Ramos (cell line): ENCODE measurements at regions not wholly inside any gene's neighbourhood (a gene's known extent, or its start where the extent isn't known, plus 50 kb on each side); places are given as distances from the start of the nearest gene placed in this dataset.

Experiments used
- in situ Hi-C: fragments of 300-500 bp; cut with MboI; formaldehyde crosslinking; loops from one replicate; pipeline ENCODE4 v1.14.3; 2022; ENCODE audit warnings: low sequenced_read_pairs; ENCODE audit not compliant: unreplicated experiment

GRCh38 chr14:71541973-71542690 is 390.1 kb upstream of the RGS6 start:
- in situ Hi-C loops = no loop called here

GRCh38 chr14:71549421-71550050 is 382.7 kb upstream of the RGS6 start:
- in situ Hi-C loops = loop anchor here (25.0 kb wide), 1 partner anchor 887 kb away; no protein-coding TSS in a partner anchor

GRCh38 chr14:71550367-71550766 is 381.9 kb upstream of the RGS6 start:
- in situ Hi-C loops = loop anchor here (25.0 kb wide), 1 partner anchor 888 kb away; no protein-coding TSS in a partner anchor

GRCh38 chr14:71551291-71551950 is 380.8 kb upstream of the RGS6 start:
- in situ Hi-C loops = loop anchor here (25.0 kb wide), 1 partner anchor 889 kb away; no protein-coding TSS in a partner anchor

- in situ Hi-C loops = loop anchor here (25.0 kb wide), 1 partner anchor 891 kb away; no protein-coding TSS in a partner anchor
Measured at GRCh38 chr14:71552809-71553208, 379.4 kb upstream of the RGS6 start.

- in situ Hi-C loops = loop anchor here (25.0 kb wide), 1 partner anchor 891 kb away; no protein-coding TSS in a partner anchor
Measured at GRCh38 chr14:71553779-71554178, 378.4 kb upstream of the RGS6 start.

GRCh38 chr14:71554323-71554722 is 377.9 kb upstream of the RGS6 start:
- in situ Hi-C loops = loop anchor here (25.0 kb wide), 1 partner anchor 892 kb away; no protein-coding TSS in a partner anchor

- in situ Hi-C loops = loop anchor here (25.0 kb wide), 1 partner anchor 893 kb away; no protein-coding TSS in a partner anchor
Measured at GRCh38 chr14:71554959-71555612, 377.1 kb upstream of the RGS6 start.

GRCh38 chr14:71555654-71556559 is 376.3 kb upstream of the RGS6 start:
- in situ Hi-C loops = loop anchor here (25.0 kb wide), 1 partner anchor 894 kb away; no protein-coding TSS in a partner anchor

- in situ Hi-C loops = loop anchor here (25.0 kb wide), 1 partner anchor 894 kb away; no protein-coding TSS in a partner anchor
Measured at GRCh38 chr14:71556730-71557129, 375.5 kb upstream of the RGS6 start.

GRCh38 chr14:71557351-71557750 is 374.9 kb upstream of the RGS6 start:
- in situ Hi-C loops = loop anchor here (25.0 kb wide), 1 partner anchor 895 kb away; no protein-coding TSS in a partner anchor

- in situ Hi-C loops = loop anchor here (25.0 kb wide), 1 partner anchor 897 kb away; no protein-coding TSS in a partner anchor
Measured at GRCh38 chr14:71558943-71559342, 373.3 kb upstream of the RGS6 start.

GRCh38 chr14:71560751-71561150 is 371.5 kb upstream of the RGS6 start:
- in situ Hi-C loops = loop anchor here (25.0 kb wide), 1 partner anchor 898 kb away; no protein-coding TSS in a partner anchor

- in situ Hi-C loops = loop anchor here (25.0 kb wide), 1 partner anchor 901 kb away; no protein-coding TSS in a partner anchor
Measured at GRCh38 chr14:71563492-71564153, 368.6 kb upstream of the RGS6 start.

GRCh38 chr14:71566276-71566675 is 366.0 kb upstream of the RGS6 start:
- in situ Hi-C loops = loop anchor here (25.0 kb wide), 1 partner anchor 904 kb away; no protein-coding TSS in a partner anchor

GRCh38 chr14:71567499-71568133 is 364.6 kb upstream of the RGS6 start:
- in situ Hi-C loops = loop anchor here (25.0 kb wide), 1 partner anchor 905 kb away; no protein-coding TSS in a partner anchor

- in situ Hi-C loops = loop anchor here (25.0 kb wide), 1 partner anchor 913 kb away; no protein-coding TSS in a partner anchor
Measured at GRCh38 chr14:71574976-71575375, 357.3 kb upstream of the RGS6 start.

GRCh38 chr14:71576472-71576871 is 355.8 kb upstream of the RGS6 start:
- in situ Hi-C loops = no loop called here
